ENCODE measurements at regions not wholly inside any gene's neighbourhood (a gene's known extent, or its start where the extent isn't known, plus 50 kb on each side); places are given as distances from the start of the nearest gene placed in this dataset.
"Not testable (repeated sequence)": the region's sequence is repeated elsewhere in the genome, so short reads cannot be mapped to it uniquely, and the experiment has no call there.

GRCh38 chr7:82676777-82677463 lies 233.3 kb upstream of the CACNA2D1 start:
- DNase-seq: no peak
- no peaks in the 10 kb centered on the region for H3K9me3 ChIP-seq (ENCODE audit: control insufficient read depth, low read depth, low read length)
- no peaks in the 10 kb centered on the region for H3K27me3 ChIP-seq (ENCODE audit: control insufficient read depth, insufficient read depth, low read length)
- no peak overlapping the region for H3K4me3 ChIP-seq (ENCODE audit: low read length)
- H3K36me3 ChIP-seq (ENCODE audit: control insufficient read depth, insufficient read depth, low read length): no peaks in the 10 kb centered on the region
- H3K27ac ChIP-seq (ENCODE audit: low read length): no peak overlapping the region
- no CpG with 5 or more reads among the region's 5 CpGs for WGBS (ENCODE audit: insufficient coverage, low lambda C conversion rate)
- no peaks in the 10 kb centered on the region for H3K4me1 ChIP-seq (ENCODE audit: control insufficient read depth, insufficient read depth, low read length)

- 83% methylated on average over 1 of the region's 2 CpGs for WGBS (ENCODE audit: insufficient coverage, low lambda C conversion rate)
Observed at GRCh38 chr7:82675396-82675795, 231.8 kb upstream of the CACNA2D1 start.

GRCh38 chr7:82674268-82674667 lies 230.7 kb upstream of the CACNA2D1 start:
- Histone ChIP-seq H3K4me1 (ENCODE audit: control insufficient read depth, insufficient read depth, low read length) (no peaks in the 10 kb centered on the region), H3K27me3 (ENCODE audit: control insufficient read depth, insufficient read depth, low read length) (no peaks in the 10 kb centered on the region), H3K9me3 (ENCODE audit: control insufficient read depth, low read depth, low read length) (no peaks in the 10 kb centered on the region), H3K4me3 (ENCODE audit: low read length) (no peak overlapping the region), H3K27ac (ENCODE audit: low read length) (no peak overlapping the region), H3K36me3 (ENCODE audit: control insufficient read depth, insufficient read depth, low read length) (no peaks in the 10 kb centered on the region)
- no CpG with 5 or more reads among the region's 1 CpG for WGBS (ENCODE audit: insufficient coverage, low lambda C conversion rate)
- no peak for DNase-seq

More at GRCh38 chr7:82675396-82675795, 231.8 kb upstream of the CACNA2D1 start:
- Histone ChIP-seq H3K27me3 (ENCODE audit: control insufficient read depth, insufficient read depth, low read length) (no peaks in the 10 kb centered on the region), H3K4me1 (ENCODE audit: control insufficient read depth, insufficient read depth, low read length) (no peaks in the 10 kb centered on the region), H3K27ac (ENCODE audit: low read length) (no peak overlapping the region), H3K9me3 (ENCODE audit: control insufficient read depth, low read depth, low read length) (no peaks in the 10 kb centered on the region), H3K4me3 (ENCODE audit: low read length) (no peak overlapping the region), H3K36me3 (ENCODE audit: control insufficient read depth, insufficient read depth, low read length) (no peaks in the 10 kb centered on the region)
- no peak for DNase-seq

- no peak for DNase-seq
- 100% methylated on average over 2 of the region's 2 CpGs for WGBS (ENCODE audit: insufficient coverage, low lambda C conversion rate)
- H3K4me3 ChIP-seq (ENCODE audit: low read length): no peak overlapping the region
- H3K4me1 ChIP-seq (ENCODE audit: control insufficient read depth, insufficient read depth, low read length): no peaks in the 10 kb centered on the region
- no peaks in the 10 kb centered on the region for H3K27me3 ChIP-seq (ENCODE audit: control insufficient read depth, insufficient read depth, low read length)
- H3K36me3 ChIP-seq (ENCODE audit: control insufficient read depth, insufficient read depth, low read length): no peaks in the 10 kb centered on the region
- no peak overlapping the region for H3K27ac ChIP-seq (ENCODE audit: low read length)
- no peaks in the 10 kb centered on the region for H3K9me3 ChIP-seq (ENCODE audit: control insufficient read depth, low read depth, low read length)
Observed at GRCh38 chr7:82672078-82672477, 228.5 kb upstream of the CACNA2D1 start.

GRCh38 chr7:82669141-82669540 lies 225.6 kb upstream of the CACNA2D1 start:
- Histone ChIP-seq H3K9me3 (ENCODE audit: control insufficient read depth, low read depth, low read length) (no peaks in the 10 kb centered on the region), H3K4me3 (ENCODE audit: low read length) (no peak overlapping the region), H3K27me3 (ENCODE audit: control insufficient read depth, insufficient read depth, low read length) (no peaks in the 10 kb centered on the region), H3K27ac (ENCODE audit: low read length) (no peak overlapping the region), H3K36me3 (ENCODE audit: control insufficient read depth, insufficient read depth, low read length) (no peaks in the 10 kb centered on the region), H3K4me1 (ENCODE audit: control insufficient read depth, insufficient read depth, low read length) (no peaks in the 10 kb centered on the region)
- 100% methylated on average over 1 of the region's 1 CpG for WGBS (ENCODE audit: insufficient coverage, low lambda C conversion rate)
- DNase-seq: no peak

GRCh38 chr7:82668676-82669075 lies 225.1 kb upstream of the CACNA2D1 start:
- no peaks in the 10 kb centered on the region for H3K9me3 ChIP-seq (ENCODE audit: control insufficient read depth, low read depth, low read length)
- no peak overlapping the region for H3K4me3 ChIP-seq (ENCODE audit: low read length)
- no peaks in the 10 kb centered on the region for H3K4me1 ChIP-seq (ENCODE audit: control insufficient read depth, insufficient read depth, low read length)
- DNase-seq: no peak
- no CpG with 5 or more reads among the region's 2 CpGs for WGBS (ENCODE audit: insufficient coverage, low lambda C conversion rate)
- H3K27ac ChIP-seq (ENCODE audit: low read length): no peak overlapping the region
- H3K36me3 ChIP-seq (ENCODE audit: control insufficient read depth, insufficient read depth, low read length): no peaks in the 10 kb centered on the region
- H3K27me3 ChIP-seq (ENCODE audit: control insufficient read depth, insufficient read depth, low read length): no peaks in the 10 kb centered on the region

- Histone ChIP-seq H3K27me3 (ENCODE audit: control insufficient read depth, insufficient read depth, low read length) (no peaks in the 10 kb centered on the region), H3K27ac (ENCODE audit: low read length) (no peak overlapping the region), H3K4me3 (ENCODE audit: low read length) (no peak overlapping the region), H3K9me3 (ENCODE audit: control insufficient read depth, low read depth, low read length) (no peaks in the 10 kb centered on the region), H3K4me1 (ENCODE audit: control insufficient read depth, insufficient read depth, low read length) (no peaks in the 10 kb centered on the region), H3K36me3 (ENCODE audit: control insufficient read depth, insufficient read depth, low read length) (no peaks in the 10 kb centered on the region)
- no peak for DNase-seq
- 82% methylated on average over 2 of the region's 5 CpGs for WGBS (ENCODE audit: insufficient coverage, low lambda C conversion rate)
Observed at GRCh38 chr7:82665966-82666507, 222.5 kb upstream of the CACNA2D1 start.

- no peaks in the 10 kb centered on the region for H3K36me3 ChIP-seq (ENCODE audit: control insufficient read depth, insufficient read depth, low read length)
- DNase-seq: no peak
- no peaks in the 10 kb centered on the region for H3K4me1 ChIP-seq (ENCODE audit: control insufficient read depth, insufficient read depth, low read length)
- H3K4me3 ChIP-seq (ENCODE audit: low read length): no peak overlapping the region
- no peaks in the 10 kb centered on the region for H3K27me3 ChIP-seq (ENCODE audit: control insufficient read depth, insufficient read depth, low read length)
- no peak overlapping the region for H3K27ac ChIP-seq (ENCODE audit: low read length)
- no peaks in the 10 kb centered on the region for H3K9me3 ChIP-seq (ENCODE audit: control insufficient read depth, low read depth, low read length)
- no CpG with 5 or more reads among the region's 1 CpG for whole genome bisulfite sequencing (ENCODE audit: insufficient coverage, low lambda C conversion rate)
Observed at GRCh38 chr7:82655965-82656364, 212.4 kb upstream of the CACNA2D1 start.

GRCh38 chr7:82650095-82650494 lies 206.5 kb upstream of the CACNA2D1 start:
- H3K27me3 ChIP-seq (ENCODE audit: control insufficient read depth, insufficient read depth, low read length); H3K9me3 ChIP-seq (ENCODE audit: control insufficient read depth, low read depth, low read length); H3K27ac ChIP-seq (ENCODE audit: low read length); DNase-seq; H3K36me3 ChIP-seq (ENCODE audit: control insufficient read depth, insufficient read depth, low read length); H3K4me3 ChIP-seq (ENCODE audit: low read length); H3K4me1 ChIP-seq (ENCODE audit: control insufficient read depth, insufficient read depth, low read length): not testable (repeated sequence)
- no CpG with 5 or more reads among the region's 10 CpGs for WGBS (ENCODE audit: insufficient coverage, low lambda C conversion rate)

GRCh38 chr7:82633592-82633991 lies 190.0 kb upstream of the CACNA2D1 start:
- H3K4me1 ChIP-seq (ENCODE audit: control insufficient read depth, insufficient read depth, low read length): no peaks in the 10 kb centered on the region
- DNase-seq: no peak
- H3K36me3 ChIP-seq (ENCODE audit: control insufficient read depth, insufficient read depth, low read length): no peaks in the 10 kb centered on the region

GRCh38 chr7:82631998-82632397 lies 188.4 kb upstream of the CACNA2D1 start:
- Histone ChIP-seq H3K27ac (ENCODE audit: low read length) (no peak overlapping the region), H3K4me3 (ENCODE audit: low read length) (no peak overlapping the region), H3K27me3 (ENCODE audit: control insufficient read depth, insufficient read depth, low read length) (no peaks in the 10 kb centered on the region), H3K36me3 (ENCODE audit: control insufficient read depth, insufficient read depth, low read length) (no peaks in the 10 kb centered on the region), H3K4me1 (ENCODE audit: control insufficient read depth, insufficient read depth, low read length) (no peaks in the 10 kb centered on the region), H3K9me3 (ENCODE audit: control insufficient read depth, low read depth, low read length) (no peaks in the 10 kb centered on the region)
- 64% methylated on average over 2 of the region's 3 CpGs for WGBS (ENCODE audit: insufficient coverage, low lambda C conversion rate)
- no peak for DNase-seq

More at GRCh38 chr7:82633592-82633991, 190.0 kb upstream of the CACNA2D1 start:
- no CpG with 5 or more reads among the region's 1 CpG for WGBS (ENCODE audit: insufficient coverage, low lambda C conversion rate)
- Histone ChIP-seq H3K27me3 (ENCODE audit: control insufficient read depth, insufficient read depth, low read length) (no peaks in the 10 kb centered on the region), H3K9me3 (ENCODE audit: control insufficient read depth, low read depth, low read length) (no peaks in the 10 kb centered on the region), H3K27ac (ENCODE audit: low read length) (no peak overlapping the region), H3K4me3 (ENCODE audit: low read length) (no peak overlapping the region)

All from large intestine (tissue), 3 donors.